ENCODE measurements at regions not wholly inside any gene's neighbourhood (a gene's known extent, or its start where the extent isn't known, plus 50 kb on each side); places are given as distances from the start of the nearest gene placed in this dataset.

GRCh38 chr1:245051349-245052221 lies 103.2 kb upstream of the KIF26B start (continued):
- no peak for TF ChIP-seq ATF6 (CRISPR knock-in tag; IDR thresholded peaks at IDR 0.05)
- TF ChIP-seq PHB (CRISPR knock-in tag; IDR thresholded peaks at IDR 0.05) = no peak
- no peak for TF ChIP-seq GATAD2A (IDR thresholded peaks at IDR 0.05)
- TF ChIP-seq KHSRP (IDR thresholded peaks at IDR 0.05) = no peak
- TF ChIP-seq CEBPB (tag; IDR thresholded peaks at IDR 0.05) = peak; percentile 100
- TF ChIP-seq CREM (IDR thresholded peaks at IDR 0.05; ENCODE audit: low read depth) = peak; percentile 85
- TF ChIP-seq ZNF764 (CRISPR knock-in tag; IDR thresholded peaks at IDR 0.05; ENCODE audit: low read depth) = no peak
- peak; percentile 74 for TF ChIP-seq MYC (IDR thresholded peaks at IDR 0.05; ENCODE audit: low read depth, low read length)
- TF ChIP-seq MYC (CRISPR knock-in tag; IDR thresholded peaks at IDR 0.05; ENCODE audit: borderline replicate concordance, low read depth) = no peak
- no peak for TF ChIP-seq ELF2 (CRISPR knock-in tag; IDR thresholded peaks at IDR 0.05)
- TF ChIP-seq NR4A1 (CRISPR knock-in tag; IDR thresholded peaks at IDR 0.05) = 0 out of 2 replicates have a peak, but pooled peaks have one; percentile 31
- TF ChIP-seq NR4A1 (tag; IDR thresholded peaks at IDR 0.05) = peak; percentile 43
- no peak for TF ChIP-seq HINFP (tag; conservative IDR thresholded peaks at IDR 0.05; ENCODE audit: low read depth)
- no peak for TF ChIP-seq NR1H2 (CRISPR knock-in tag; IDR thresholded peaks at IDR 0.05)
- peak; percentile 93 for TF ChIP-seq EHMT2 (IDR thresholded peaks at IDR 0.05)
- no peak for TF ChIP-seq ZNF274 (IDR thresholded peaks at IDR 0.05; ENCODE audit: borderline replicate concordance, low read depth, low read length)
- TF ChIP-seq ARID4B (CRISPR knock-in tag; IDR thresholded peaks at IDR 0.05) = no peak
- TF ChIP-seq PKNOX1 (IDR thresholded peaks at IDR 0.05) = peak; percentile 66
- no peak for TF ChIP-seq FOXJ2 (tag; IDR thresholded peaks at IDR 0.05)
- TF ChIP-seq ZKSCAN3 (CRISPR knock-in tag; IDR thresholded peaks at IDR 0.05) = no peak
- no peak for TF ChIP-seq NFXL1 (CRISPR knock-in tag; IDR thresholded peaks at IDR 0.05)

Measured in K562 (cell line).